ENCODE measurements at regions not wholly inside any gene's neighbourhood (a gene's known extent, or its start where the extent isn't known, plus 50 kb on each side); places are given as distances from the start of the nearest gene placed in this dataset.

GRCh38 chr4:26132858-26133257 lies 188.0 kb upstream of the RBPJ start:
- no peak for ATAC-seq

GRCh38 chr4:26133840-26134239 lies 187.0 kb upstream of the RBPJ start:
- ATAC-seq (no peak), DNase-seq (no peak)
- Histone ChIP-seq H3K4me1 (ENCODE audit: control insufficient read depth, insufficient read depth, low read length) (peaks cover 32% of the 10 kb centered on the region), H3K9me3 (ENCODE audit: control insufficient read depth, insufficient read depth, low read length) (no peaks in the 10 kb centered on the region), H3K36me3 (ENCODE audit: control insufficient read depth, insufficient read depth, low read length) (no peaks in the 10 kb centered on the region), H3K4me3 (ENCODE audit: low read length) (no peak overlapping the region), H3K27me3 (ENCODE audit: control insufficient read depth, insufficient read depth, low read length) (peaks cover 22% of the 10 kb centered on the region), H3K27ac (ENCODE audit: low read length) (no peak overlapping the region)
- peaks cover 3% of the 10 kb centered on the region for H3K36me3 Mint-ChIP-seq
- peaks cover 24 to 35% of the 10 kb centered on the region in 2 donors for H3K27me3 Mint-ChIP-seq (ENCODE audit: low read depth in 2 of 2)
- WGBS (ENCODE audit: insufficient coverage): 87% methylated on average over 1 of the region's 2 CpGs
- H3K9me3 Mint-ChIP-seq: peaks cover under 1% of the 10 kb centered on the region in 2 donors
- TF ChIP-seq CTCF (IDR thresholded peaks at IDR 0.05): no peak
- no peak overlapping the region for H3K27ac Mint-ChIP-seq
- no peak overlapping the region for H3K4me3 Mint-ChIP-seq
- intact Hi-C loops (cut with micrococcal nuclease): no loop called here
- peaks cover 24 to 30% of the 10 kb centered on the region in 2 donors for H3K4me1 Mint-ChIP-seq

More at GRCh38 chr4:26132858-26133257, 188.0 kb upstream of the RBPJ start:
- peak in 1 of 2 donors; percentile 8 for DNase-seq
- Mint-ChIP-seq H3K4me3 (peak overlapping the region; percentile 18), H3K4me1 (peaks cover 24 to 30% of the 10 kb centered on the region in 2 donors), H3K27me3 (ENCODE audit: low read depth in 2 of 2) (peaks cover 30 to 37% of the 10 kb centered on the region in 2 donors), H3K9me3 (peaks cover 2% of the 10 kb centered on the region in 2 donors), H3K27ac (peak overlapping the region; percentile 36 to 60), H3K36me3 (peaks cover 7% of the 10 kb centered on the region)
- Histone ChIP-seq H3K27ac (ENCODE audit: low read length) (no peak overlapping the region), H3K4me3 (ENCODE audit: low read length) (no peak overlapping the region), H3K4me1 (ENCODE audit: control insufficient read depth, insufficient read depth, low read length) (peaks cover 32% of the 10 kb centered on the region), H3K9me3 (ENCODE audit: control insufficient read depth, insufficient read depth, low read length) (no peaks in the 10 kb centered on the region), H3K36me3 (ENCODE audit: control insufficient read depth, insufficient read depth, low read length) (no peaks in the 10 kb centered on the region), H3K27me3 (ENCODE audit: control insufficient read depth, insufficient read depth, low read length) (peaks cover 22% of the 10 kb centered on the region)
- intact Hi-C loops (cut with micrococcal nuclease): no loop called here
- no peak for TF ChIP-seq CTCF (IDR thresholded peaks at IDR 0.05)
- WGBS (ENCODE audit: insufficient coverage): 90% methylated on average over 6 of the region's 6 CpGs

- Mint-ChIP-seq H3K4me3 (no peak overlapping the region), H3K36me3 (no peaks in the 10 kb centered on the region), H3K27me3 (ENCODE audit: low read depth in 2 of 2) (peaks cover 23 to 33% of the 10 kb centered on the region in 2 donors), H3K27ac (no peak overlapping the region), H3K4me1 (peaks cover 24 to 30% of the 10 kb centered on the region in 2 donors), H3K9me3 (no peaks in the 10 kb centered on the region)
- no peaks in the 10 kb centered on the region for H3K36me3 ChIP-seq (ENCODE audit: control insufficient read depth, insufficient read depth, low read length)
- no peak for TF ChIP-seq CTCF (IDR thresholded peaks at IDR 0.05)
- H3K27me3 ChIP-seq (ENCODE audit: control insufficient read depth, insufficient read depth, low read length): peaks cover 22% of the 10 kb centered on the region
- ATAC-seq: no peak
- no peak overlapping the region for H3K4me3 ChIP-seq (ENCODE audit: low read length)
- no peaks in the 10 kb centered on the region for H3K9me3 ChIP-seq (ENCODE audit: control insufficient read depth, insufficient read depth, low read length)
- 87% methylated on average over 3 of the region's 4 CpGs for WGBS (ENCODE audit: insufficient coverage)
- intact Hi-C loops (cut with micrococcal nuclease): no loop called here
- H3K27ac ChIP-seq (ENCODE audit: low read length): no peak overlapping the region
- DNase-seq: no peak
- peaks cover 32% of the 10 kb centered on the region for H3K4me1 ChIP-seq (ENCODE audit: control insufficient read depth, insufficient read depth, low read length)
Measured at GRCh38 chr4:26135331-26135730, 185.5 kb upstream of the RBPJ start.

GRCh38 chr4:26136615-26137014 lies 184.2 kb upstream of the RBPJ start:
- H3K4me3 Mint-ChIP-seq: no peak overlapping the region
- no peaks in the 10 kb centered on the region for H3K36me3 Mint-ChIP-seq
- Histone ChIP-seq H3K27ac (ENCODE audit: low read length) (no peak overlapping the region), H3K27me3 (ENCODE audit: control insufficient read depth, insufficient read depth, low read length) (peaks cover 22% of the 10 kb centered on the region), H3K9me3 (ENCODE audit: control insufficient read depth, insufficient read depth, low read length) (no peaks in the 10 kb centered on the region), H3K4me1 (ENCODE audit: control insufficient read depth, insufficient read depth, low read length) (peaks cover 23% of the 10 kb centered on the region), H3K4me3 (ENCODE audit: low read length) (no peak overlapping the region), H3K36me3 (ENCODE audit: control insufficient read depth, insufficient read depth, low read length) (no peaks in the 10 kb centered on the region)
- no peak for DNase-seq
- ATAC-seq: no peak
- no peaks in the 10 kb centered on the region for H3K9me3 Mint-ChIP-seq
- no peak for TF ChIP-seq CTCF (IDR thresholded peaks at IDR 0.05)
- peaks cover 19 to 31% of the 10 kb centered on the region in 2 donors for H3K27me3 Mint-ChIP-seq (ENCODE audit: low read depth in 2 of 2)
- H3K27ac Mint-ChIP-seq: no peak overlapping the region
- peaks cover 18 to 19% of the 10 kb centered on the region in 2 donors for H3K4me1 Mint-ChIP-seq
- intact Hi-C loops (cut with micrococcal nuclease): no loop called here
- WGBS (ENCODE audit: insufficient coverage): 98% methylated on average over 2 of the region's 2 CpGs

Measured in natural killer cell (primary cell).